C1 segment of cervical spinal cord (tissue), 14 donors: ENCODE measurements at regions not wholly inside any gene's neighbourhood (a gene's known extent, or its start where the extent isn't known, plus 50 kb on each side); places are given as distances from the start of the nearest gene placed in this dataset.

Experiments
- DNase-seq, 14 donors: peaks; one replicate each; lab custom pipeline; 2025; lab: John Stamatoyannopoulos, UW

- DNase-seq: no peak
These were observed 848.0 kb upstream of the USP15 start for GRCh38 chr12:61412201-61412600.

- no peak for DNase-seq
These were observed 845.7 kb upstream of the USP15 start for GRCh38 chr12:61414470-61414869.

- no peak for DNase-seq
These were observed 837.4 kb upstream of the USP15 start for GRCh38 chr12:61422786-61423185.

- DNase-seq: no peak
These were observed 808.1 kb upstream of the USP15 start for GRCh38 chr12:61452076-61452475.

- no peak for DNase-seq
These were observed 772.5 kb upstream of the USP15 start for GRCh38 chr12:61487728-61488127.

- DNase-seq: no peak
These were observed 769.4 kb upstream of the USP15 start for GRCh38 chr12:61490526-61491498.

GRCh38 chr12:61502179-61502578 is 758.0 kb upstream of the USP15 start:
- no peak for DNase-seq

- DNase-seq: no peak
These were observed 755.7 kb upstream of the USP15 start for GRCh38 chr12:61504396-61505080.

- no peak for DNase-seq
These were observed 746.7 kb upstream of the USP15 start for GRCh38 chr12:61513499-61513898.

GRCh38 chr12:61514016-61514415 is 746.2 kb upstream of the USP15 start:
- no peak for DNase-seq

- no peak for DNase-seq
These were observed 738.9 kb upstream of the USP15 start for GRCh38 chr12:61521258-61521657.

- DNase-seq: no peak
These were observed 736.8 kb upstream of the USP15 start for GRCh38 chr12:61523276-61523992.

GRCh38 chr12:61524851-61525250 is 735.4 kb upstream of the USP15 start:
- DNase-seq: no peak

GRCh38 chr12:61525331-61525730 is 734.9 kb upstream of the USP15 start:
- no peak for DNase-seq

- no peak for DNase-seq
These were observed 729.7 kb upstream of the USP15 start for GRCh38 chr12:61530456-61530855.

- no peak for DNase-seq
These were observed 729.0 kb upstream of the USP15 start for GRCh38 chr12:61531195-61531594.

GRCh38 chr12:61536117-61536516 is 724.1 kb upstream of the USP15 start:
- no peak for DNase-seq

- no peak for DNase-seq
These were observed 723.7 kb upstream of the USP15 start for GRCh38 chr12:61536525-61536924.

GRCh38 chr12:61538951-61539350 is 721.3 kb upstream of the USP15 start:
- DNase-seq: no peak

GRCh38 chr12:61542551-61542950 is 717.7 kb upstream of the USP15 start:
- DNase-seq: no peak

- DNase-seq: no peak
These were observed 713.9 kb upstream of the USP15 start for GRCh38 chr12:61546296-61546695.

- no peak for DNase-seq
These were observed 707.1 kb upstream of the USP15 start for GRCh38 chr12:61553091-61553490.
